DMS114 treated with DMSO at 0.1 percent for 48 hours (cell line): ENCODE measurements at regions not wholly inside any gene's neighbourhood (a gene's known extent, or its start where the extent isn't known, plus 50 kb on each side); places are given as distances from the start of the nearest gene placed in this dataset.

Source experiments
- DNase-seq: peaks from one replicate; lab custom pipeline; 2025; ENCODE audit not compliant: unreplicated experiment; lab: John Stamatoyannopoulos, UW

DNA sequence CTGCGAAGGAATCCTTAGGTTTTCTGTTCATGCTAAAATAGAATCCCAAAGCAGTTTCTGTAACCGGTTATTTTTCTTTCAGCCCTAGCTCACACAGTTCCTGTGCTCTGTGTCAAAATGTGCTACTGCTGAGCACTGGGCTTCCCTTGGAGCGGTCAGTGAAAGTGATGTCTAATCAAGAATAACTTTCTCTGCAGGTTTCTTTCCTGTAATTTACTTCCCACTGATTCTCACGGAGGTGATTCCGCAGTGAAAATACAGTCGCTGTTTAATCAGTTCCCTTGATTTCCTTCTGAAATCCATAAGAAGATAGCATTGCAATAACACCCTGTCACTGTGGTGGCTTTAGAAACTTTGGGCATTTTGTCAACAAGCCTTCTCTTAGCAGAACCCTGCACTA lies 112.0 kb upstream of the ISL1 start:
- DNase-seq, result no peak

DNA sequence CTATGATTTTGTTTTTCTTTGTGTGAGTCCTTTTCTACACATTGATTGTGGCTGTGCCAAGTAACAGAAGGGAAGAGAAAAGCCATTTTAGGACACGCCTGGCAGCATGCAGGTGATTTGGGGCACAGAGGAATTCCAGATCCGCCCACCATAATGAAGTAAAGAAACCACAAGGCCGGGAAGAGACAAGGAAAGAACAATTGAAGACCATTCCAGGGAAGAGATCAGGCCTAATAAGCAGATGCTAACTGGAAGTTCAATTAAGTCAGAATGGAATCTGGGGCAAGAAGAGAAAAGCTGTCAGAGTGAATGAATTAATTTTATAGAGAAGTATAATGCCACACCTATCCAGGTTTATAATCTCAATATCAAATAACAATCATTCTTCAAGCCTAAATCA lies 110.2 kb upstream of the ISL1 start:
- DNase-seq, result no peak

DNA sequence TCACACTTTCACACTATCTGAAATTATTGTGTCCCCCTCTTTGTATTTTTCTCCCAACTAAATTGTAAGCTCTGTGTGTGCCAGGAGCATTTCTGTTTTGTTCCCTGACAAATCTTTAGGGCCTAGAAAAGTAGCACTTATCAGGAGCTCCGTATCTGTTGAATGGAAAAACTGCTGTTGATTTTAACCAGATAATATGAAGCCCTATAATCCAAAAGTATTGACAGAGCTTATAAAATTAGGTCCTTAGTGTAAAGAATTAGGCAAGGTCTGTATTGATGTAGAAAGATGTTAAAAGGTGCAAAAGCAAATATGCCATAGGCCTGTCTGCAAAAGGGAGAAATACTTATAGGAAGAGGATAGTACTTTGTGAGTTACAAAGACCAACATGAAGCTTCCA lies 109.4 kb upstream of the ISL1 start:
- DNase-seq, result no peak

DNA sequence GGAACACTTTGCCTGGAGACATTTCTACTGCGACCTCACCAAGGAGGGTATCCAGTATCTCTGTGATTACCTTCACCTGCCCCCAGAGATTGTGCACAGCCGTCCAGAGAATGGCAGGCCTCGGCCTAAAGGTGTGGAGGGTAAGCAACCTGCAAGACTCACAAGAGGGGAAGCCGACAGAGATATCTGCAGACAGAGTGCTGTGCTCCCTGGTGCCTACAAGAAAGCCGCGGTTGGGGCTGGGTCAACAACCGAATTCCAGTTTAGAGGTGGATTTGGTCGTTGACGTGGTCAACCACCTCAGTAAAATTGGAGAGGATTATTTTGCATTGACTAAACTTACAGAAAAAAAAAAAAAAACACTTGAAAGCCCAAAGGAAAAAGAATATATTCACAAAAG lies 107.8 kb upstream of the ISL1 start:
- DNase-seq, result no peak

DNA sequence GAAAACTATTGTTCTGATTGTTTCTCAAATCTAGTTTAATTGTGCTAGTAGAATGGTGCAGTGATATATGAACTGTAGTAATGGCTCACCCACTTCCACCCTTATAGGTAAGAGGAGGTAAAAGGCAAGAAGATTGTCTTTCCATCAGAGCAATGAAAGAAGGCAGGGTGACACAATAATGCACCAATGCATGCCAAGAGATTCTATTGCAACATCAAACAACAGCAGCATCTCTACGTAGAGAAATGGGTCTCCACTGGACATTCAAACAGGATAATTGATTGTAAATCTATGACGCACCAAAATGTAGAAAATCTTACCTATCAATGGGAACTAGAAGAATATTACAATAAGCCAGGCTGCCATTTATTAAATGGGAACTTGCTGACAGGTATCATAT lies 107.0 kb upstream of the ISL1 start:
- no peak for DNase-seq

DNA sequence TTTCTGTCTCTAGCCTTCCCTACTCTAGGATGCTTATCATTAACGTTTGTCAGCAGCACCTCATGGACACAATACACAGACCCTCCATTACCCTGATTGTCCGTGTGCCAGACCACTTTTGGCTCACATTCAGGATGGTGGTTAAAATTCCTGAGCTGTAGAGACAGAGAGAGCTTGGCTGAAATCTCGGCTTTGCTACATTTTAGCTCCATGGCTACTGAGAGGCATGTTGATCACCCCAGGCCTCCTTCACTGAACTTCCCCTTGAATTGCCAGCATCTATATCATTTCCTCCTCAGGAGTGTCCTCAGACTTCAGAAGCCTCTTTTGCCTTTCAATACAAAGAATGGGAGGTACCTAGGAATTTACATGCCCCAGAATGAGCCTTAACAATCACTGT lies 104.7 kb upstream of the ISL1 start:
- no peak for DNase-seq

DNA sequence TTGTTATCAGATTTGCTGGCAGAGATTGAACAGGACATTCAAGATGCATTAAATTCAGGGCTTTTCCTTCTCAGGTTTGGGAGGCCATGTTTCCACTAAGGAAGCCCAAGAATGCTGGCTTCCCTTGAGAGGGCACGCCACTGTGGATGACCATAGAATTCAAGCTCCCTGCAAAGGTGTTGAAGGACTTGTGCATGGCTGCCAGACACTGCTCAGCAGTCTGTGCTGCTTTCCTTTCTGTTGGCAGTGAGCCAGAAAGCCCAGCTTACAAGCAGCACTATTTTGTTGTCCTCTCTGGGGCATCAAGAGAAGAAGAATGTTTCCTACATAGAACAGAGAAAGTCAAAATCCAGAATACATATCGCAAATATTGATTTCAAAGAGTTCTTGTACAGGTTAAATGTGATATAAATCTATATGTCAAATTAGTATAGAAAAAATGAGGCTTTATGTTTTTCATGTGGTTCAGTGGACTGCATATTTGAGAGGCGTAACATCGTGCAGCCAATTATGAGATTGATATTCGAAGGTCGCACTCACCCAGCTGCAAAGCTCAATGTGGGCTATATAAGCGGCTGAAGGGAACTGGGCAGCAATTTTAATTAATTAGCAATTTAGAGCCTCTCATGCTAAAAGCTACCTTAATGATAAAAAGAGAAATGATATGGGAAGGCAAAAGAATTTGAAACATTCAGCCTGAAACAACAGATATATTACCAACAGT lies 103.1 kb upstream of the ISL1 start:
- DNase-seq, result no peak

DNA sequence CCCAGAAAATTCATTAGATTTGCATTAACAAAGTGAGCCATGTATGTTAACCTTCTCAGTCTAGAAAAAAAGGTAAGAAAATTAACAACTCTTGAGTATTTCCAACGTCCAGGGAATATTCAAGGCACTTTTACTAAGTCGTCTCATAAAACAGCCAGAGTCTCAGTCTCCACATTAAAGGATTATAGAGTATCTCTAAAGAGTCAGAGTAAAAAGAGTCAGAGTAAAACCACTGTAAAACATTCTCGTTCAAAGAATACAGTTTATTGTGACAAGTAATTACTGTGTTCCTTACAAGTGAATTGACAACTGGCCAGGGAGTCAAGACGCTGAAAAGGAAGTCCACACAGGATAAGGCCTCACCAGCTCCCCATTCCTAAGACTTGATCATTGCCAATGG lies 97.2 kb upstream of the ISL1 start:
- DNase-seq, result no peak

DNA sequence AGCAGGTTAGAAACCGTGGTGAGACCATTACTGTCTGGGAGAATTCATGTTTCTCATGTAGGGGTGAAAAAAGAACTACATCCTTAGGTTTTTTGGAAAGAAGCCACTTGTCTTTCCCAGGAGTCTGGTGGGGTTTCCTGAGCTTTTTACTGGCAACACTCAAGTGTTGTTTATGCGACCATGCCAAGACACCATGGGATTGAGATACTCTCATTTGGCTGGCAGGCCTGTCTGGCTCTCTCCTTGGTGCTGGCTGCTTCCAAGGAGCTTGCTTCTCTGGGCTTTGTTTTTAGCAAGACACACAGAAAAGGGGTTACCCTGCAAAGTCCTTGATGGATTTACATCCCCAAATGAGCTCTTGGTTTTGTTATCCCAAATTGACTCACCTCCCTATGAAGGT lies 80.9 kb upstream of the ISL1 start:
- DNase-seq, result no peak

DNA sequence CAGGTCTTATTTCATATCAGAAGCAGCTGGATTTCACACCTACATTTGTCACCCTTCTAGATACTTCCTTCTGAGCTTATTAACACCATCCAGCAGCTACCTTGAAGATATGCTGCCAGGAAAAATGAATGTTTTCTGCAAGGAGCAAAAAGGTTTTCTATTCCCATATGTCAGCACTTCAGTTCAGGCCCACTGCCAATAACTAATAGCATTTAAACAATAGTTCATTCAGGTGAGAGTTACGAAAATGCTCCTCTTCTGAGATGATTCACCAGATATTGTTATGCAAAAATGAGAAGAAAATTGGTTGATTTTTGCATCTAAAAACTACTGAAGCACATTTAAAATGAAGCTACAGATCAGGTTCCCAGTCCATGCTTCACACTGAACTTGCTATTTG lies 56.4 kb upstream of the ISL1 start:
- no peak for DNase-seq
